ENCODE measurements at regions not wholly inside any gene's neighbourhood (a gene's known extent, or its start where the extent isn't known, plus 50 kb on each side); places are given as distances from the start of the nearest gene placed in this dataset.

DNA sequence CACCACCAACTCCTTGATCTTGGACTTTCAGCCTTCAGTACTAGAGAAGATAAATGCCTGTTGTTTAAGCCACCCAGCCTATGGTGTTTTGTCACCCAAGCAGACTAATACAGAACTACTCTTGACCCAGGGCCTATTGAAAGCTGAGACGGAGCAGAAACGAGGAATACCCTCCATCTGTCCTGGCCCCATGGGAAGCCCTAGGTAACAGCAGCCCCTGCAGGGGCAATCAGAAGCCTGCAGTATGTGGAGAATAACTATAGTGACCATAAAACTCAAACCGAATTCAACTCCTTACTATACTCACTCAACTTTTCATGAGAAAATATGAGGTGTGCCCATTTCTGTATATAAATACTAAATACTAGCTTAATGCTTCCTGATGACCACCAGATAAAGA, 307.4 kb downstream of the NUAK1 start:
- H3K36me3 ChIP-seq (ENCODE audit: control insufficient read depth in 2 of 2, insufficient read depth in 2 of 2, low read length in 1 of 2), result no peaks in the 10 kb centered on the region
- WGBS (ENCODE audit: insufficient coverage, insufficient replicate concordance, low lambda C conversion rate, missing lambda C conversion rate), result 21% methylated on average over 3 of the region's 3 CpGs
- DNase-seq (ENCODE audit: low read depth, low spot score), result no peak
- no TSS peak for BruUV-seq (replicated peaks)
- CTCF ChIA-PET, result no interaction called here
- no peak overlapping the region for H3K9ac ChIP-seq (ENCODE audit: control insufficient read depth, insufficient read depth, low read length)
- SMC1A ChIA-PET (ENCODE audit: uncharacterized antibody, unreplicated experiment), result no interaction called here
- H3K4me3 ChIP-seq, result no peak overlapping the region
- ATAC-seq, result no peak
- intact Hi-C loops (cut with micrococcal nuclease; ENCODE audit: unreplicated experiment), result no loop called here
- no peaks in the 10 kb centered on the region for H4K20me1 ChIP-seq (ENCODE audit: control insufficient read depth, insufficient read depth)
- H2AFZ ChIP-seq (ENCODE audit: control insufficient read depth, low read depth, low read length), result no peak overlapping the region
- POLR2A ChIA-PET, result no interaction called here
- no peak overlapping the region for H3K27ac ChIP-seq (ENCODE audit: control insufficient read depth, insufficient read depth)
- no peak for TF ChIP-seq NR2C1 (IDR thresholded peaks at IDR 0.05)
- TF ChIP-seq POU2F2 (IDR thresholded peaks at IDR 0.05; ENCODE audit: borderline replicate concordance, low read depth, low read length), result no peak
- TF ChIP-seq SREBF2 (IDR thresholded peaks at IDR 0.05; ENCODE audit: low read length), result no peak
- TF ChIP-seq, protein P1, sequence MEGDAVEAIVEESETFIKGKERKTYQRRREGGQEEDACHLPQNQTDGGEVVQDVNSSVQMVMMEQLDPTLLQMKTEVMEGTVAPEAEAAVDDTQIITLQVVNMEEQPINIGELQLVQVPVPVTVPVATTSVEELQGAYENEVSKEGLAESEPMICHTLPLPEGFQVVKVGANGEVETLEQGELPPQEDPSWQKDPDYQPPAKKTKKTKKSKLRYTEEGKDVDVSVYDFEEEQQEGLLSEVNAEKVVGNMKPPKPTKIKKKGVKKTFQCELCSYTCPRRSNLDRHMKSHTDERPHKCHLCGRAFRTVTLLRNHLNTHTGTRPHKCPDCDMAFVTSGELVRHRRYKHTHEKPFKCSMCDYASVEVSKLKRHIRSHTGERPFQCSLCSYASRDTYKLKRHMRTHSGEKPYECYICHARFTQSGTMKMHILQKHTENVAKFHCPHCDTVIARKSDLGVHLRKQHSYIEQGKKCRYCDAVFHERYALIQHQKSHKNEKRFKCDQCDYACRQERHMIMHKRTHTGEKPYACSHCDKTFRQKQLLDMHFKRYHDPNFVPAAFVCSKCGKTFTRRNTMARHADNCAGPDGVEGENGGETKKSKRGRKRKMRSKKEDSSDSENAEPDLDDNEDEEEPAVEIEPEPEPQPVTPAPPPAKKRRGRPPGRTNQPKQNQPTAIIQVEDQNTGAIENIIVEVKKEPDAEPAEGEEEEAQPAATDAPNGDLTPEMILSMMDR (IDR thresholded peaks at IDR 0.05 in 2 of 3, conservative IDR thresholded peaks at IDR 0.05 in 1 of 3; ENCODE audit: control insufficient read depth in 2 of 3, extremely low read depth in 1 of 3, insufficient read depth in 1 of 3, low read depth in 3 of 3, low read length in 3 of 3), result 0 out of 6 replicates have a peak, but pooled peaks of 2 of the 3 experiments have one; percentile 2 to 4
- TF ChIP-seq, protein P2, sequence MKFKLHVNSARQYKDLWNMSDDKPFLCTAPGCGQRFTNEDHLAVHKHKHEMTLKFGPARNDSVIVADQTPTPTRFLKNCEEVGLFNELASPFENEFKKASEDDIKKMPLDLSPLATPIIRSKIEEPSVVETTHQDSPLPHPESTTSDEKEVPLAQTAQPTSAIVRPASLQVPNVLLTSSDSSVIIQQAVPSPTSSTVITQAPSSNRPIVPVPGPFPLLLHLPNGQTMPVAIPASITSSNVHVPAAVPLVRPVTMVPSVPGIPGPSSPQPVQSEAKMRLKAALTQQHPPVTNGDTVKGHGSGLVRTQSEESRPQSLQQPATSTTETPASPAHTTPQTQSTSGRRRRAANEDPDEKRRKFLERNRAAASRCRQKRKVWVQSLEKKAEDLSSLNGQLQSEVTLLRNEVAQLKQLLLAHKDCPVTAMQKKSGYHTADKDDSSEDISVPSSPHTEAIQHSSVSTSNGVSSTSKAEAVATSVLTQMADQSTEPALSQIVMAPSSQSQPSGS (IDR thresholded peaks at IDR 0.05; ENCODE audit: low read length), result no peak
- no peak for TF ChIP-seq SMAD5 (IDR thresholded peaks at IDR 0.05; ENCODE audit: low read depth)
- TF ChIP-seq ZNF274 (IDR thresholded peaks at IDR 0.05; ENCODE audit: insufficient read depth, insufficient read length), result no peak
- no peak for TF ChIP-seq PAX8 (IDR thresholded peaks at IDR 0.05)
- TF ChIP-seq CREB1 (IDR thresholded peaks at IDR 0.05; ENCODE audit: low read depth), result no peak
- TF ChIP-seq CHD2 (IDR thresholded peaks at IDR 0.05; ENCODE audit: borderline replicate concordance, low read depth, low read length), result no peak
- no peak for TF ChIP-seq TCF3 (IDR thresholded peaks at IDR 0.05; ENCODE audit: borderline replicate concordance, insufficient read depth, low read depth, low read length)
- TF ChIP-seq, protein P3, sequence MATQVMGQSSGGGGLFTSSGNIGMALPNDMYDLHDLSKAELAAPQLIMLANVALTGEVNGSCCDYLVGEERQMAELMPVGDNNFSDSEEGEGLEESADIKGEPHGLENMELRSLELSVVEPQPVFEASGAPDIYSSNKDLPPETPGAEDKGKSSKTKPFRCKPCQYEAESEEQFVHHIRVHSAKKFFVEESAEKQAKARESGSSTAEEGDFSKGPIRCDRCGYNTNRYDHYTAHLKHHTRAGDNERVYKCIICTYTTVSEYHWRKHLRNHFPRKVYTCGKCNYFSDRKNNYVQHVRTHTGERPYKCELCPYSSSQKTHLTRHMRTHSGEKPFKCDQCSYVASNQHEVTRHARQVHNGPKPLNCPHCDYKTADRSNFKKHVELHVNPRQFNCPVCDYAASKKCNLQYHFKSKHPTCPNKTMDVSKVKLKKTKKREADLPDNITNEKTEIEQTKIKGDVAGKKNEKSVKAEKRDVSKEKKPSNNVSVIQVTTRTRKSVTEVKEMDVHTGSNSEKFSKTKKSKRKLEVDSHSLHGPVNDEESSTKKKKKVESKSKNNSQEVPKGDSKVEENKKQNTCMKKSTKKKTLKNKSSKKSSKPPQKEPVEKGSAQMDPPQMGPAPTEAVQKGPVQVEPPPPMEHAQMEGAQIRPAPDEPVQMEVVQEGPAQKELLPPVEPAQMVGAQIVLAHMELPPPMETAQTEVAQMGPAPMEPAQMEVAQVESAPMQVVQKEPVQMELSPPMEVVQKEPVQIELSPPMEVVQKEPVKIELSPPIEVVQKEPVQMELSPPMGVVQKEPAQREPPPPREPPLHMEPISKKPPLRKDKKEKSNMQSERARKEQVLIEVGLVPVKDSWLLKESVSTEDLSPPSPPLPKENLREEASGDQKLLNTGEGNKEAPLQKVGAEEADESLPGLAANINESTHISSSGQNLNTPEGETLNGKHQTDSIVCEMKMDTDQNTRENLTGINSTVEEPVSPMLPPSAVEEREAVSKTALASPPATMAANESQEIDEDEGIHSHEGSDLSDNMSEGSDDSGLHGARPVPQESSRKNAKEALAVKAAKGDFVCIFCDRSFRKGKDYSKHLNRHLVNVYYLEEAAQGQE (IDR thresholded peaks at IDR 0.05; ENCODE audit: low read depth, low read length), result no peak
- no peak for TF ChIP-seq SIN3A (IDR thresholded peaks at IDR 0.05; ENCODE audit: low read depth, low read length)
- TF ChIP-seq, protein P4, sequence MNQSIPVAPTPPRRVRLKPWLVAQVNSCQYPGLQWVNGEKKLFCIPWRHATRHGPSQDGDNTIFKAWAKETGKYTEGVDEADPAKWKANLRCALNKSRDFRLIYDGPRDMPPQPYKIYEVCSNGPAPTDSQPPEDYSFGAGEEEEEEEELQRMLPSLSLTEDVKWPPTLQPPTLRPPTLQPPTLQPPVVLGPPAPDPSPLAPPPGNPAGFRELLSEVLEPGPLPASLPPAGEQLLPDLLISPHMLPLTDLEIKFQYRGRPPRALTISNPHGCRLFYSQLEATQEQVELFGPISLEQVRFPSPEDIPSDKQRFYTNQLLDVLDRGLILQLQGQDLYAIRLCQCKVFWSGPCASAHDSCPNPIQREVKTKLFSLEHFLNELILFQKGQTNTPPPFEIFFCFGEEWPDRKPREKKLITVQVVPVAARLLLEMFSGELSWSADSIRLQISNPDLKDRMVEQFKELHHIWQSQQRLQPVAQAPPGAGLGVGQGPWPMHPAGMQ (IDR thresholded peaks at IDR 0.05; ENCODE audit: borderline replicate concordance), result no peak
- TF ChIP-seq ZNF622 (IDR thresholded peaks at IDR 0.05), result no peak
- peak; percentile 43; the same call in 1 of the 2 replicates for TF ChIP-seq RAD21 (IDR thresholded peaks at IDR 0.05; ENCODE audit: insufficient read depth, low read depth, low read length)
- H3K4me1 ChIP-seq (ENCODE audit: control insufficient read depth, insufficient read depth, low read length), result no peaks in the 10 kb centered on the region
- H3K4me2 ChIP-seq (ENCODE audit: control insufficient read depth, insufficient read depth), result no peak overlapping the region
- RAD21 ChIA-PET (ENCODE audit: unreplicated experiment), result no interaction called here
- FAIRE-seq, result no peak
- H3K9me3 ChIP-seq (replicated peaks; ENCODE audit: control insufficient read depth, insufficient read depth, low read length), result no peaks in the 10 kb centered on the region
- no peaks in the 10 kb centered on the region for H3K79me2 ChIP-seq (ENCODE audit: control insufficient read depth, insufficient read depth, low read length)
- in situ Hi-C loops (cut with MboI), result no loop called here
- no peaks in the 10 kb centered on the region for H3K27me3 ChIP-seq (replicated peaks in 1 of 2; ENCODE audit: control insufficient read depth in 2 of 2, insufficient read depth in 2 of 2, low read length in 1 of 2)
